Glutamatergic neuron (in vitro differentiated cells): ENCODE measurements at regions not wholly inside any gene's neighbourhood (a gene's known extent, or its start where the extent isn't known, plus 50 kb on each side); places are given as distances from the start of the nearest gene placed in this dataset.

Source experiments
- DNase-seq: peaks from one replicate; pipeline ENCODE4 v3.0.0; 2022
- H3K27ac Mint-ChIP-seq: one replicate; pipeline ENCODE4 v1.8.0; 2020; ENCODE audit warnings: mild to moderate bottlenecking, mixed read lengths, inconsistent platforms; ENCODE audit not compliant: unreplicated experiment
- H3K27me3 Mint-ChIP-seq: one replicate; pipeline ENCODE4 v1.8.0; 2020; ENCODE audit warnings: mild to moderate bottlenecking, moderate library complexity, mixed read lengths, inconsistent platforms; ENCODE audit not compliant: unreplicated experiment
- H3K36me3 Mint-ChIP-seq: one replicate; pipeline ENCODE4 v1.8.0; 2020; ENCODE audit warnings: mild to moderate bottlenecking, mixed read lengths, inconsistent platforms; ENCODE audit not compliant: unreplicated experiment
- H3K4me1 Mint-ChIP-seq: one replicate; pipeline ENCODE4 v1.8.0; 2020; ENCODE audit warnings: mild to moderate bottlenecking, low read depth, mixed read lengths, inconsistent platforms; ENCODE audit not compliant: unreplicated experiment
- H3K4me3 Mint-ChIP-seq: one replicate; pipeline ENCODE4 v1.8.0; 2020; ENCODE audit warnings: mild to moderate bottlenecking, mixed read lengths, inconsistent platforms; ENCODE audit not compliant: unreplicated experiment
- H3K9me3 Mint-ChIP-seq: one replicate; pipeline ENCODE4 v1.8.0; 2020; ENCODE audit warnings: mild to moderate bottlenecking, moderate library complexity, mixed read lengths, inconsistent platforms; ENCODE audit not compliant: unreplicated experiment
- TF ChIP-seq, protein P1 (sequence below): fragments of 200-600 bp; sonication (generic); IDR thresholded peaks from one replicate; pipeline ENCODE4 v1.5.0; 2021; ENCODE audit not compliant: partially characterized antibody, unreplicated experiment

DNA sequence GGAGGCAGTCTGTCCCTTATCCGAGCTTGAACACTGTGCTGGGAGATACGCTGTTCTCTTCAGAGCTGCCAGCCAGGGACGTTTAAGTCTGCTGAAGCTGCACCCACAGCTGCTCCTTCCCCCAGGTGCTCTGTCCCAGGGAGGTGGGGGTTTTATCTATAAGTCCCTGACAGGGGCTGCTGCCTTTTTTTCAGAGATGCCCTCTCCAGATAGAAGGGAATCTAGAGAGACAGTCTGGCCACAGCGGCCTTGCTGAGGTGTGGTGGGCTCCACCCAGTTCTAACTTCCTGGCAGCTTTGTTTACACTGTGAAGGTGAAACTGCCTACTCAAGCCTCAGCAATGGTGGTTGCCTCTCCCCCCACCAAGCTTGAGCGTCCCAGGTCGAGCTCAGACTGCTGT, 319.9 kb upstream of the GRM7 start:
- TF ChIP-seq, protein P1, sequence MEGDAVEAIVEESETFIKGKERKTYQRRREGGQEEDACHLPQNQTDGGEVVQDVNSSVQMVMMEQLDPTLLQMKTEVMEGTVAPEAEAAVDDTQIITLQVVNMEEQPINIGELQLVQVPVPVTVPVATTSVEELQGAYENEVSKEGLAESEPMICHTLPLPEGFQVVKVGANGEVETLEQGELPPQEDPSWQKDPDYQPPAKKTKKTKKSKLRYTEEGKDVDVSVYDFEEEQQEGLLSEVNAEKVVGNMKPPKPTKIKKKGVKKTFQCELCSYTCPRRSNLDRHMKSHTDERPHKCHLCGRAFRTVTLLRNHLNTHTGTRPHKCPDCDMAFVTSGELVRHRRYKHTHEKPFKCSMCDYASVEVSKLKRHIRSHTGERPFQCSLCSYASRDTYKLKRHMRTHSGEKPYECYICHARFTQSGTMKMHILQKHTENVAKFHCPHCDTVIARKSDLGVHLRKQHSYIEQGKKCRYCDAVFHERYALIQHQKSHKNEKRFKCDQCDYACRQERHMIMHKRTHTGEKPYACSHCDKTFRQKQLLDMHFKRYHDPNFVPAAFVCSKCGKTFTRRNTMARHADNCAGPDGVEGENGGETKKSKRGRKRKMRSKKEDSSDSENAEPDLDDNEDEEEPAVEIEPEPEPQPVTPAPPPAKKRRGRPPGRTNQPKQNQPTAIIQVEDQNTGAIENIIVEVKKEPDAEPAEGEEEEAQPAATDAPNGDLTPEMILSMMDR, result no peak
- Mint-ChIP-seq H3K27ac (no peak overlapping the region), H3K36me3 (peaks cover 6% of the 10 kb centered on the region), H3K4me1 (no peaks in the 10 kb centered on the region), H3K9me3 (peaks cover 2% of the 10 kb centered on the region), H3K4me3 (no peak overlapping the region), H3K27me3 (no peaks in the 10 kb centered on the region)
- DNase-seq, result no peak

DNA sequence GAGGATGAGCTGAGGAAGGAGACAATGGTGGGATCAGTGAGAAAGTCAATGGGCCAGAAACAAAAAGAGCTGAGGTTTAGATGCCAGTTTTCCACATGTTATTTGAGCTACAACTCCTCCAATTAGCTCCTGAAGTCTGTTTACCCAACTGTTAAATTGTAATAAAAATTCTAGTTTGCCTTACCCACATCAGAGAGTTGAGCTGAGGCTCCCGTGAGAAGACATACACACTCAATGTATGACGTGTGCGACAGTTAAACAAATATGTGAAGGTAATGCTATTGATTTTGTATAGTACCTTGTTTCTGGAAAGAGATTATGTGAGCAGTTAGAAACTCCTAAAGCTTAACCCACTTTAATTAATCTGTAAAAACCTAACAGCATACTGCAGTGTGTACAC, 318.1 kb upstream of the GRM7 start:
- Mint-ChIP-seq H3K27me3 (no peaks in the 10 kb centered on the region), H3K9me3 (peaks cover 2% of the 10 kb centered on the region), H3K4me3 (no peak overlapping the region), H3K27ac (no peak overlapping the region), H3K4me1 (no peaks in the 10 kb centered on the region), H3K36me3 (peaks cover 6% of the 10 kb centered on the region)
- DNase-seq, result no peak
- TF ChIP-seq, protein P1, result no peak

DNA sequence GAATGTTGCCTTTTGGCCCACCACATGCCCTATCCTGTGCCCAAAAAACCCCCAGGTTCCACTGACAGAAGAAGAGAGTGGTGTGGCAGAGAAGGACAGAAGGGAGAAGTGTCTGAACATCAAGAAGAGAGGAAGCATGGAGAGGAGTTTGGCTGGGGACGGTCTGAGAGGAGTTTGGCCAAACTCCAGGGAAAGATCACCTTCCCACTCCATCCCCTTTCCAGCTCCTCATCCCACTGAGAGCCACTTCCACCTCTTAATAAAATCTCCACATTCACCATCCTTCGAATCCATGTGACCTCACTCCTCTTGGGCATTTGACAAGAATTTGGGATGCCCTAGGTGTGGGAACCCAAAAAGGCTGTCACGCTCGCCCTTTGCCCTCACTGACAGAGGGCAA, 311.6 kb upstream of the GRM7 start:
- H3K4me1 Mint-ChIP-seq, result no peaks in the 10 kb centered on the region
- H3K4me3 Mint-ChIP-seq, result no peak overlapping the region
- no peak overlapping the region for H3K27ac Mint-ChIP-seq
- H3K9me3 Mint-ChIP-seq, result no peaks in the 10 kb centered on the region
- TF ChIP-seq, protein P1, result no peak
- H3K27me3 Mint-ChIP-seq, result no peaks in the 10 kb centered on the region
- peaks cover 6% of the 10 kb centered on the region for H3K36me3 Mint-ChIP-seq
- DNase-seq, result no peak

DNA sequence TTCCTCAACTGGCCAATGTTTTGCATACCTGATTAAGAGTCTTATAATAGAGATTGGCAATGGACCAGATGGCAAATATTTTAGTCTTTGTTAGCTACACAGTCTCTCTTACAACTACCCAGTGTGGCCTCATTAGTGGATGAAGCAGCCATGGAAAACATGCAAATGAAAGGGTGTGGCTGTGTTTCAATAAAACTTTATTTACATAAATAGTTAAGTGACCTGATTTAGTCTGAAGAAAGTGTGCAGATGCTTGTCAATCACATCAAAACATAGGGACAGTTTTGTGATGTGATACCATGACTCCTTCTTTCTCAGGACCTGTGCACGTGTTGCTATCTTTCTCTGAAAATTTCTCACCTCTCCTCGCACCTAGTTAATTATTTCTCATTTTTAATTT, 309.8 kb upstream of the GRM7 start:
- DNase-seq, result no peak
- H3K9me3 Mint-ChIP-seq, result no peaks in the 10 kb centered on the region

DNA sequence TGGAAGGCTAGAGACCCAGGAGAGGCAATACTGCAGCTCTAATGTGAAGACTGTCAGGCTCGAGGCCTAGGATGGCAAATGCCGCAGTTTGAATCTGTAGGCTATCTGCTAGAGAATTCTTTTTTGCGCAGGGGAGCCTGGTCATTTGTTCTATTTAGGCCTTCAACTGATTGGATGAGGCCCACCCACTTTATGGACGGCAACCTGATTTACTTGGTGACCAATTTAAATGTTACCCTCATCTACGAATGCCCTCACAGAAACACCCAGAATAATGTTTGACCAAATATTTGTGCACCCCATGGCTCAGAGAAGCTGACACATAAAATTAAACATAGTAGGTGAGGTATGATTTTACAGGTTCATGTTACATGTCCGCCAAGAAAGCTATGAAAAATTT, 300.7 kb upstream of the GRM7 start:
- Mint-ChIP-seq H3K27ac (no peak overlapping the region), H3K4me3 (no peak overlapping the region), H3K9me3 (no peaks in the 10 kb centered on the region)

More for the DNA sequence above, 309.8 kb upstream of the GRM7 start:
- no peaks in the 10 kb centered on the region for H3K4me1 Mint-ChIP-seq
- no peak overlapping the region for H3K4me3 Mint-ChIP-seq
- TF ChIP-seq, protein P1, result no peak
- H3K27ac Mint-ChIP-seq, result no peak overlapping the region
- H3K27me3 Mint-ChIP-seq, result no peaks in the 10 kb centered on the region
- peaks cover 6% of the 10 kb centered on the region for H3K36me3 Mint-ChIP-seq

More for the DNA sequence above, 300.7 kb upstream of the GRM7 start:
- Mint-ChIP-seq H3K27me3 (no peaks in the 10 kb centered on the region), H3K4me1 (no peaks in the 10 kb centered on the region), H3K36me3 (no peaks in the 10 kb centered on the region)
- no peak for DNase-seq
- TF ChIP-seq, protein P1, result no peak
